ENCODE measurements at regions not wholly inside any gene's neighbourhood (a gene's known extent, or its start where the extent isn't known, plus 50 kb on each side); places are given as distances from the start of the nearest gene placed in this dataset.
A peak's percentile ranks its signal among the peaks of the same experiment; 100 is the strongest.

DNA sequence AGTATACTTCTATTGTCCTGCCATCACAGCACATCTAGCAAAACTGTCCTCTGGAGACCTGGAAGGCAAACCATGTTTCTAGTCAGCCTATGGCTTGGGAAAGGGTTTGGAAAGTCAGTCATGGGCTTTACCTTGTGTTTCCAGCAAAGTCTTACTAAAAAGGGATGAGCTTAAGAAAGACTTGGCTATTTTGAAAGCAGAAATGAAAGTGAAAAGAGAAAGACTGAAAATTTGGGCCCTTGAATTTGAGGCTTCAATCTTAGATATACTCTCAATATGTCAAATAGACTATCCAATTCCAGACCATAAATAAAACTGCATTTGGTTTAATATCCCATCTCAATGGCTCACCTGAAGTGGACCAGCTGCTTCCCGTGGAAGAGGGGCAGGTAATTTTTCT is 127.9 kb downstream of the ZNF330 start:
- Histone ChIP-seq H3K4me2 (no peak overlapping the region), H4K20me1 (ENCODE audit: insufficient read depth, poor library complexity, severe bottlenecking) (no peaks in the 10 kb centered on the region), H3K4me1 (ENCODE audit: insufficient read depth) (peaks cover 5% of the 10 kb centered on the region), H3K9me2 (replicated peaks; ENCODE audit: insufficient read depth) (no peaks in the 10 kb centered on the region), H3K27me3 (no peaks in the 10 kb centered on the region), H3K9me3 (ENCODE audit: low read depth) (no peaks in the 10 kb centered on the region), H3K79me2 (no peaks in the 10 kb centered on the region), H3K36me3 (replicated peaks; ENCODE audit: insufficient read depth, low read depth) (no peaks in the 10 kb centered on the region), H3K4me3 (no peak overlapping the region), H2AFZ (no peak overlapping the region), H3K27ac (no peak overlapping the region)
- no peak for TF ChIP-seq EZH2 (IDR thresholded peaks at IDR 0.05; ENCODE audit: borderline replicate concordance)
- no peak for TF ChIP-seq EZH2phosphoT487 (IDR thresholded peaks at IDR 0.05; ENCODE audit: low read depth, severe bottlenecking, unreplicated experiment)
- TF ChIP-seq, protein P1, sequence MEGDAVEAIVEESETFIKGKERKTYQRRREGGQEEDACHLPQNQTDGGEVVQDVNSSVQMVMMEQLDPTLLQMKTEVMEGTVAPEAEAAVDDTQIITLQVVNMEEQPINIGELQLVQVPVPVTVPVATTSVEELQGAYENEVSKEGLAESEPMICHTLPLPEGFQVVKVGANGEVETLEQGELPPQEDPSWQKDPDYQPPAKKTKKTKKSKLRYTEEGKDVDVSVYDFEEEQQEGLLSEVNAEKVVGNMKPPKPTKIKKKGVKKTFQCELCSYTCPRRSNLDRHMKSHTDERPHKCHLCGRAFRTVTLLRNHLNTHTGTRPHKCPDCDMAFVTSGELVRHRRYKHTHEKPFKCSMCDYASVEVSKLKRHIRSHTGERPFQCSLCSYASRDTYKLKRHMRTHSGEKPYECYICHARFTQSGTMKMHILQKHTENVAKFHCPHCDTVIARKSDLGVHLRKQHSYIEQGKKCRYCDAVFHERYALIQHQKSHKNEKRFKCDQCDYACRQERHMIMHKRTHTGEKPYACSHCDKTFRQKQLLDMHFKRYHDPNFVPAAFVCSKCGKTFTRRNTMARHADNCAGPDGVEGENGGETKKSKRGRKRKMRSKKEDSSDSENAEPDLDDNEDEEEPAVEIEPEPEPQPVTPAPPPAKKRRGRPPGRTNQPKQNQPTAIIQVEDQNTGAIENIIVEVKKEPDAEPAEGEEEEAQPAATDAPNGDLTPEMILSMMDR (IDR thresholded peaks at IDR 0.05; ENCODE audit: poor library complexity), result no peak
- WGBS (ENCODE audit: low lambda C conversion rate, missing lambda C conversion rate), result 94% methylated on average over 1 of the region's 1 CpG
- no peak for DNase-seq (ENCODE audit: low spot score)

GRCh38 chr4:141349236-141349635 is 128.5 kb downstream of the ZNF330 start:
- H3K27ac ChIP-seq, result no peak overlapping the region
- no peak for TF ChIP-seq EZH2 (IDR thresholded peaks at IDR 0.05; ENCODE audit: borderline replicate concordance)
- TF ChIP-seq, protein P1 (IDR thresholded peaks at IDR 0.05; ENCODE audit: poor library complexity), result no peak
- TF ChIP-seq EZH2phosphoT487 (IDR thresholded peaks at IDR 0.05; ENCODE audit: low read depth, severe bottlenecking, unreplicated experiment), result no peak

DNA sequence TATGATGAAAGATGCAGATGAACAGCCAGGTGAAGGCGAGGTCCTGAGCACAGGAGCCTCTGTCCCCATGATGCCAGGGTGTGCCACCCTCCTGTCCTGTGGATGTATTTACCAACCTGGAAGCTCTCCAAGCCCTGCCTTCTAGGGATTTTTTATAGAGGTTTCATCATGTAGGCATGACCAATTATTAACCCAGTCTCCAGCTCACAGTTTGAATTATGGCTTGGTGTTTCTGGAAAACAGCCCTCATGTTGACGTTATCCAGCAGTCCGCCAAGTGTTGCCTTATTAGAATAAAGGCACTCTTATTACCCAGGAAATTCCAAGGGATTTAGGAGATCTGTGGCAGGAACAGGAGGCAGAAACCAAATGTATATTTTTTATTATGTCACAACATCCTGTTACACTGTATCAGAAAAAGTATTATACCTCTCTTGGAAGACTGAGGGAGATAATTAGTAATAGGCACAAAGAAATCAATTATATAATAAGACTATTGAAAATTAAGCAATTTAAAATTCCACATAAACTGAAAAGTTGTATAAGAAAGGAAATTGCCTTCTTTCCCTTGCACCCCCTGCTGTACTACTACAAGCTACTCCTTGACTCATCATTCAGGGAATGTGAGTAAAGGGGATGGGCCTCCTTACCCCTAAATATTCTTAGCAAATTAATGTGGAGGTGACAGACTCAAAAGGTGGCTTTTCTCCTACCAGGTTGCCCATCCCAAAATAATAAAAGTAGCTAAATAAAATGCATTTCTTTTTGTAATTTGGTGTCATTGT is 129.6 kb downstream of the ZNF330 start:
- no peaks in the 10 kb centered on the region for H3K79me2 ChIP-seq
- H3K9me3 ChIP-seq (ENCODE audit: low read depth), result no peaks in the 10 kb centered on the region
- no peak overlapping the region for H3K27ac ChIP-seq
- H3K4me2 ChIP-seq, result no peak overlapping the region
- DNase-seq (ENCODE audit: low spot score), result peak; percentile 41
- H3K36me3 ChIP-seq (replicated peaks; ENCODE audit: insufficient read depth, low read depth), result no peaks in the 10 kb centered on the region
- H3K9me2 ChIP-seq (replicated peaks; ENCODE audit: insufficient read depth), result no peaks in the 10 kb centered on the region
- H3K4me1 ChIP-seq (ENCODE audit: insufficient read depth), result peaks cover 5% of the 10 kb centered on the region
- TF ChIP-seq EZH2 (IDR thresholded peaks at IDR 0.05; ENCODE audit: borderline replicate concordance) (no peak), EZH2phosphoT487 (IDR thresholded peaks at IDR 0.05; ENCODE audit: low read depth, severe bottlenecking, unreplicated experiment) (no peak)
- TF ChIP-seq, protein P1 (IDR thresholded peaks at IDR 0.05; ENCODE audit: poor library complexity), result no peak
- no peaks in the 10 kb centered on the region for H4K20me1 ChIP-seq (ENCODE audit: insufficient read depth, poor library complexity, severe bottlenecking)
- no peak overlapping the region for H2AFZ ChIP-seq
- H3K4me3 ChIP-seq, result no peak overlapping the region
- H3K27me3 ChIP-seq, result no peaks in the 10 kb centered on the region
- 49% methylated on average over 3 of the region's 3 CpGs for WGBS (ENCODE audit: low lambda C conversion rate, missing lambda C conversion rate)

More at GRCh38 chr4:141349236-141349635, 128.5 kb downstream of the ZNF330 start:
- no peaks in the 10 kb centered on the region for H4K20me1 ChIP-seq (ENCODE audit: insufficient read depth, poor library complexity, severe bottlenecking)
- H3K4me3 ChIP-seq, result no peak overlapping the region
- H3K27me3 ChIP-seq, result no peaks in the 10 kb centered on the region
- H3K79me2 ChIP-seq, result no peaks in the 10 kb centered on the region
- H3K9me3 ChIP-seq (ENCODE audit: low read depth), result no peaks in the 10 kb centered on the region
- no peaks in the 10 kb centered on the region for H3K9me2 ChIP-seq (replicated peaks; ENCODE audit: insufficient read depth)
- no peak overlapping the region for H2AFZ ChIP-seq
- no peak for DNase-seq (ENCODE audit: low spot score)
- H3K4me2 ChIP-seq, result no peak overlapping the region
- peaks cover 5% of the 10 kb centered on the region for H3K4me1 ChIP-seq (ENCODE audit: insufficient read depth)
- H3K36me3 ChIP-seq (replicated peaks; ENCODE audit: insufficient read depth, low read depth), result no peaks in the 10 kb centered on the region
